ENCODE measurements at regions not wholly inside any gene's neighbourhood (a gene's known extent, or its start where the extent isn't known, plus 50 kb on each side); places are given as distances from the start of the nearest gene placed in this dataset.
"Not testable (repeated sequence)": the region's sequence is repeated elsewhere in the genome, so short reads cannot be mapped to it uniquely, and the experiment has no call there.

GRCh38 chr4:186775902-186776301 is 52.2 kb upstream of the FAT1 start:
- no peak for DNase-seq

- DNase-seq, result no peak
These were observed 54.5 kb upstream of the FAT1 start for GRCh38 chr4:186778134-186778533.

GRCh38 chr4:186780291-186781031 is 56.8 kb upstream of the FAT1 start:
- no peak for DNase-seq

GRCh38 chr4:186781032-186781917 is 57.6 kb upstream of the FAT1 start:
- peak; percentile 58 for DNase-seq

- DNase-seq, result no peak
These were observed 58.6 kb upstream of the FAT1 start for GRCh38 chr4:186782302-186782701.

GRCh38 chr4:186787536-186787935 is 63.9 kb upstream of the FAT1 start:
- DNase-seq, result no peak

GRCh38 chr4:186789651-186790050 is 66.0 kb upstream of the FAT1 start:
- peak; percentile 56 for DNase-seq

- peak; percentile 52 for DNase-seq
These were observed 67.0 kb upstream of the FAT1 start for GRCh38 chr4:186790630-186791029.

- DNase-seq, result peak; percentile 4
These were observed 69.2 kb upstream of the FAT1 start for GRCh38 chr4:186792728-186793366.

- peak; percentile 16 for DNase-seq
These were observed 75.4 kb upstream of the FAT1 start for GRCh38 chr4:186798951-186799659.

GRCh38 chr4:186805020-186805820 is 81.6 kb upstream of the FAT1 start:
- DNase-seq, result no peak

- DNase-seq, result not testable (repeated sequence)
These were observed 82.3 kb upstream of the FAT1 start for GRCh38 chr4:186805917-186806316.

GRCh38 chr4:186806679-186807421 is 83.2 kb upstream of the FAT1 start:
- DNase-seq, result no peak

- DNase-seq, result peak; percentile 86
These were observed 84.4 kb upstream of the FAT1 start for GRCh38 chr4:186807808-186808629.

GRCh38 chr4:186808630-186809018 is 85.0 kb upstream of the FAT1 start:
- DNase-seq, result peak; percentile 82

GRCh38 chr4:186809070-186809469 is 85.4 kb upstream of the FAT1 start:
- no peak for DNase-seq

GRCh38 chr4:186810613-186811150 is 87.0 kb upstream of the FAT1 start:
- no peak for DNase-seq

- DNase-seq, result no peak
These were observed 88.9 kb upstream of the FAT1 start for GRCh38 chr4:186812592-186812991.

GRCh38 chr4:186813377-186814068 is 89.9 kb upstream of the FAT1 start:
- DNase-seq, result no peak

Measured in fibroblast of skin of abdomen (primary cell).